ENCODE measurements at regions not wholly inside any gene's neighbourhood (a gene's known extent, or its start where the extent isn't known, plus 50 kb on each side); places are given as distances from the start of the nearest gene placed in this dataset.

DNA sequence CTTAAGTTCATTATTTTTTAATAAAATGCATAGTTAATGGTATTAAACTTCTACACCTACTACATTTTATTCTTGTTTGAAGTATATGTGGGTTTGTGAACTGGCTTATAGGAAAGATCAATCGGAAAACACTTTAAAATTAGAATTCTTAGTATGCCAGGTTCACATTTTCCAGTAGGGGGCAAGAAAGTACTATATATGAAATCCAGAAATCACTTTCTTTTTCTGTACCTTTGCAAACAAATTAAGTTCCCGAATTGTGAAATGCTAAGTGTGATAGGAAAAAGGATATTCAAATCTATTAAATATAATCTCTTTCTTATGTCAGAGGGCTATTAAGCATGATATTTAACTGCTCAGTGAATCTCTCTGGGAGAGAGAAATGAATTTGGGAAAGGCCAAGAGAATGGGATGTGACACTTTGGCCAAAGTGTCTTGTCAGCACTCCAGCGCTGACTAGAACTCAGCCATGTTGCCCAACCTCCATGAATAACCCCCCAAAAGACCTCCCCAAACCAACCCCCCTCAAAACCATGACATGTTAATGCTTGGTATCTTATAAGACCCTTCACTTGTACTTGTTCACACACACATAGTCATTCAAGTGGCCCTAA lies 122.6 kb upstream of the SLC10A2 start:
- DNase-seq = no peak

DNA sequence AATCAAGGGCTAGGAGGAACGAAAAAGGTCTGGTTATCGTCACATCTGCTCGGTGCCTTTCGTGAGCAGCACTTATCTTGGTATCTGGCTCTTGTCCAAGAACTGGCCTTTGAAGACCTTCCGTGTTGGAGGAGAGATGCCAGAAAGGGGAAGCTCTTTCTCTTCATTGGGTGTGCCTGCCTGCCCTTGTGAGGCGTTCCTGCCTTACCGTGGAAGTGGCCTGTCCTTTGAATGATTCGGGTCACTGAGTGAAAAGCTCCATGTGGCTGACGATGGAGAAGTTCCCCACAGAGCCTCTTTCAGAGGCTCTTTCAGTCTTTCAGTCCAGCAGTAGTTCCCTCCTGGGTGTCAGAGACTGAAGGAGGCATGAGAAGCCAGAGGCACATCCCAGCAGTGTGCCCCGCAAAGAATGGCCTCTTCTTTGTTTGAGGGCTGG lies 121.5 kb upstream of the SLC10A2 start:
- DNase-seq = no peak

GRCh38 chr13:103184413-103184812 lies 118.2 kb upstream of the SLC10A2 start:
- DNase-seq = no peak

DNA sequence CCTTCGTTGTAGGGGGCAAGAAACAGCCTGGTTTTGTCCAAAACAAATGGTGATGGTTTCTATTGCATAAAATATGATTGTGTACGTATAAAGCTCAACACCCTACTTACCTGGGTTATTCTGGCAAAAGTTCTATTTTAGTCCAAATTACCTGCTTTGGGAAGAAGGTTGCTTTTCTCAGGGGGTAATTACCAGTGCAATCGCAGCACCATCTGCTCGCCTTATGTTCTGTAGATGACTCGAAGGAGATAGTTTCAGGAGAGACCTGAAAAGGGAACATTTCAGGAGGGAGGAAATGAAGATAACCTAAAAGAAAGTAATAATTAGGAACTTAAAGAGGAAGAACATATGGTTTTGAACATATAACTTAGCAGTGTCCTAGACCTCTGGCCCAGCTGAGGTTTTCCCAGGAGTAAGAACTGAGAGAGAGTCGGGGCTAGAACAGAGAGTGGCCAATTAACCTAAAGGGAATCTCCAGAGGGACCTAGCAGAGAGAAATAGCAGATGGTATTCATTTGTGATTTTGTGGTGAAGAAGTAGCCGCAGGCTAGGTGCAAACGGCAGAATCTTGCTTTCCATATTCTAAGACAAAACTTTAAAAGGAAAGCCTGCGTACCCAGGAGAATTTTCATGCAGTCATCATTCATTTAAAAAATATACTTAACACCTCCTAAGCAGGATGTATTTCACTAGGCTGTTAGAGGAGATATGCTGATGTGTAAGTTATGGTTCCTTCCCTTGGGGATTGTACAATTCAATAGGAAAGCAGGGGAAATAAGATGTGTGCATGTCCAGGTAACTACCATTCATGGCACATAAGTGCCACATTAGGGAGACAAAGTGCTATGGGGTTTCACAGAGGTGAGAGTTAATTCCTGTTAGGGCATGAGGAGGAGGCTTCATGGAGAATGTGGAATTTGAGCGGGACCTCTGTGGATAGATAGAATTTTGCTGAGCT lies 113.0 kb upstream of the SLC10A2 start:
- DNase-seq = no peak

DNA sequence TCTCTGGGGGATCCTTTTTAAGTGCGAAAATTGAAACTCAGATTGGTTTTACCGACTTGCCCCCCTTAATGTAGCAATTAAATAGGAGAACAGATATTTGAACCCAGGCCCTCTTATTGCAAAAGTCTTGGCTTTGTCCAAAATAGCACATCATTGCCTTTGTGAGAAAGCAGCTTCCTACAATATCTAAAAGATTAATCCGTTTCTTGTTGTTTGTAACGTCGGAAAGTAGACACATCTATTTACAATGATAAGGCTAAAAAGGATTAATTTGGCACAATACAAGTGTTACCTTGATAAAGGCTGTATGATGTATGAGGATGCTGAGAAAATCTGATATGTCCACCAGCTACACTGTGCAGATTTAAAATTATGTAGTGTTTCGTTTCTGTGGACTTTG lies 108.7 kb upstream of the SLC10A2 start:
- no peak for DNase-seq

GRCh38 chr13:103168901-103169508 lies 102.8 kb upstream of the SLC10A2 start:
- no peak for DNase-seq

DNA sequence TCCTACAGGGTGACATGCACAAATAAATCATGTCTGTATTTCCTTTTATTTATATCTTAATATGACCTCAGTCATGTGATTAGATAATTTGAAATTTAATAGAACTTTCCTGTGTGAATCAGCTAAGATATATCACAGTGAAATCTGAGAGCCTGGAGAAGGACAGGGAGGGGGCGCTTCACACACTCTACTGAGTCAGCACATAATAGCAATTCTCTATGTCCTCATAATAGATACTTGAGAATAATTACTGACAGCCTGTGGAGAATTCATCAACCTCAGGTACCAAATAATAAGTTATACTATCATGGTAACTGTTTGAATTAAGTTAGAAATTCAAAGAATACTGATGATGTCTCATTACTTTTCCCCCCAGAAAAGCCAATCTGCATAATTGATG lies 98.0 kb upstream of the SLC10A2 start:
- no peak for DNase-seq

- no peak for DNase-seq
Measured at GRCh38 chr13:103161476-103161875, 95.3 kb upstream of the SLC10A2 start.

DNA sequence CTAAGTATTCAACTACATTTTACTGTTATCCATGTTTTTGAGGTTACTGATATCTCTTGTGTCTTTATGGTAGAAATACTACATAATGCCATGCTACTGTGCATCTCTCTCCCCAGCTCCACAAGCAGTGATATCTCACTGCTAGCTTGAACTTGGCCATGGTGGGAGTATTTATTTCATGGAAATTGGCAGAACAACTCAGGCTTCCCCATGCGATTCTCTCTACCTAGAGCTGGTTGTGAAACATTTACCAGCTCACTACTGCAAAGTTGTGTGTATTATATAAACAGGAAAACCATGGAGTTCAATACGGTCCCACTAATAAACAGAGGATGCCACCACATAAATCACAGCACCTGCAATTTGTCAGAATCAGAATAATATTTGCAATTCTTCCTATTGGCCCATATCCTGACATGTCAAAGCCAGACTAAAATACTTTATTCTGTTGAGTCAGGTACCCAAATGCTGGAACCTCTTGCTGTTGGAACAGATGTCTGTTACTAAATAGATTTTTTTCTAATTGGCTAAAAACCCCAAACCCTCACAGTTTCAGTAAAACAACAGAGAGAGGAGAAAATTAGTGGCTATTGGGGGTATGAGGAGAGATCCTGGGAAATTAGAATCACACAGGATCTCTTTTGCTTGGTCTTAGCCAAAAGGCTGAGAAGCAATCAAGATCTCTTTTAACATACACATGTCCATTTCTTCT lies 91.4 kb upstream of the SLC10A2 start:
- DNase-seq = no peak

DNA sequence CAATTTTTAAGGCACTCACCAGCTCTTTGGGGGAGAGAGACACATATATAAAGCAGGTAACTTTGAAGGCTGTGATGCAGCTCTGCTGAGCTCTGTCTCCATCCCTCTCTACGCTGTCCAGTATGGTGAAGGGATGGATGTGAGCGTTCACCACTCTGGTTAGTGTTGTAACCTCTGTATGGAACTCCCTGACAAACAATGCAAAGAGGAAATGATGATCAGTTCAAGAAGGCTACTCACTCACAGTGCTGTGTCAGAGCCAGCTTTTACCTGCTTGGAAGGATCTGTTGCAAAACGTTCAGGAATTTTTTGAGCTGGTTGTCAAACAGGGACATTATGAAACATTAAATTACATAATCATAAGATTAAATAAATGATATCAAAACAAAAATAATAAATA lies 90.8 kb upstream of the SLC10A2 start:
- DNase-seq = no peak

GRCh38 chr13:103156346-103156998 lies 90.3 kb upstream of the SLC10A2 start:
- DNase-seq = no peak

DNA sequence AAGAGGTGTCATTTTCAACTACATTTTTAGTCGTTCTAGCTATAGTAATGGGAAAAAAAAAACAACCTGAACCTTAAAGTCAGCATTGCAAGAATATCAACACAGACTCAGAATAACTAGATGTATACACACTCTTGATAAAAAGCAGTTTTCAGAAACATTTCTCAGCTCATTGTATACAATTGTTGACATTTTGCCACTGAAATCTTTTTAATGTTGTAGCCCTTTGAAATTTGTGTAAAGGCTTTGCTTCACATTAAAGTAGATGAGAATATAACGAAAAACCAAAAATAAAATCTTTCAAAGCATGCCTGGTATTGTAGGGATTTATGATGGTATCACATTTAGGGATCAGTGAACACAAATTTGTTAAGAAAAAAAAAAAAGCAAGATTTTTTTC lies 87.2 kb upstream of the SLC10A2 start:
- DNase-seq = no peak

DNA sequence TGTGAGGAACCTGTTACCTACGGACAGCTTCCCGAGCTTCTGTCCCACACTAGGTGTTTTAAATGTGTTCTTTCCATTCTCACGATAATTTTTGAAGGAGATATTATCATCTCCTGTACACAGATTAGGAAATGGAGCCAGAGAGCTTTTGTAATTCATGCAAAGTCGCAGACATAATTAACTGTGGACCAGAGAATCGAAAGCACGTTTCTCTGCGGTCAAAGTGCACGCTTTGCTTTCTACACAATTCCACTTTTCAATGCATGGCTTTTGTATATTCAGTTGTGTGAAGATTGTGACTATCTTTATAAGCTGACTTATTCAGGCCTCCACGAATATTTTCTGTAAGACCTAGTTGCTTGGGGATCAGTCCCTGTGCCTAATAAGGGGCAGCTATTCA lies 81.7 kb upstream of the SLC10A2 start:
- DNase-seq = no peak

DNA sequence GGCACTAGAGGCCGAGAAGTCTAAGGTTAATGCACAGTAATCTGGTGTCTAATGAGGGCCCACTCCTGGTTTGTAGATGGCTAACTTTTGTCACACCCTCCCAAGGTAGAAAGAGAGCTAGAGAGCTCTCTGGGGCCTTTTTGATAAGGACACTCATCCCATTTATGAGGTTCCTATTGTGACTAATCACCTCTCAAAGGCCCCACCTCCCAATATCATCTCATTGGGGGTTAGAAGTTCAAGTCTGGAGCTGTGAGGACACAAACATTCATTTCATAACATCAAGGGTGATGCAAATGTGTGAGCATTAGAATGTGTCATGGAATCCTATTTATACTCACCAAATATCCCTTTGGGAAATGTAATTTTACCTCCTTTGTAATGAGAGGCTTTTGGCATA lies 79.2 kb upstream of the SLC10A2 start:
- no peak for DNase-seq

DNA sequence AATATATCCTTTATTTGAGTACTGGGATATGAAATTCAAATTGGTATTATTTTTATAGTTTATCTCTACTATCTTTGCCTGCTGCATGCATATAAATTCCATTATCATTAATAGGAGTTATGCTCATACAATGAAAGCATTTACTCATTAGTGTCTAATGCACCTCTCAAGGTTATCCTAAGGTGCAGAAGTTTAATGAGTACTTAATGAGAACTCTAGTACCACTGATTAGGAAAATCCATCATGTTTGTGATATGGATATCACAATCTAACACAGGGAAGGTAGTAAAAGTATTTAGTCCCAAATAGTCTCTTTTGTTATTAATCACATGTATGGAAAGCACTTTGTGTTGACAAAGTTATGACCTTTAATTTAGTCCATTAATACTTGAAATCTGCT lies 77.2 kb upstream of the SLC10A2 start:
- DNase-seq = no peak

DNA sequence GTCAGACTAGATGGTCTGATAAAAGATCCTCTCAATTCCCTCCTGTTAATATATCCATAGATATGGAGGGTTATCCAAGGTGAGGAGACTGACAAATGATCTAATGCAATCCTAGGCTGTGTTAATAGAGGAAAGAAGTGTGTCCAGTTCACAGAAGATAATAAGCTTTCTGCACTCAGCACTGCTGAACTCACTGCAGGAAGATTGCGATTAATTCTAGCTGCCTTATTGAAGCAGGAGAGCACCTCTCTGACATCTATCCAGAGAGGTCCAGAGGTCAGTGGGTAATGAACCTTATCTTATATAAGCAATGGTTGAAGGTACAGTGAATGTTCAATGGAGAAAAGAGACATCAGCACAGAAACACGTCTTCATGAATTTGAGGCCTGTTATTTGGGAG lies 75.9 kb upstream of the SLC10A2 start:
- DNase-seq = no peak

- DNase-seq = no peak
Measured at GRCh38 chr13:103140001-103140671, 73.9 kb upstream of the SLC10A2 start.

GRCh38 chr13:103134271-103134670 lies 68.1 kb upstream of the SLC10A2 start:
- no peak for DNase-seq

DNA sequence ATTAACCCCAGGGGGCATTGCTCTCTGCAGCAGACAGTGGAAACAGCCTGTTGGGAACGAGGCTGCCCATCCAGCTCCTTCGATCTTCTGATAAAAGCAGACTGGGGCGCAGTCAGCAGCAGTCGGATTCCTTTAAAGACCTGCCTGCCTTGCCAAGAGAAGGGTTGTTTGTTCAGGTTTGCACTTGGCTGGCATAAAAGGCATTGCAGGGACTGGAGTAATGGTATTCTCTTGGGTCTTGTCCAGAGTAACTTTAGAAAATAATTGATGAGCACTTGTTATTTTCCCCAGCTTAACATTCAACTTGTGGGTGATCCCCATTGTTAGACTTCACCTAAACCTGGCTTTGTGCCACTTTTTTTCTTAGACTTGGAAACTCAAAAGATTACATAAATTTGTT lies 67.3 kb upstream of the SLC10A2 start:
- DNase-seq = no peak

DNA sequence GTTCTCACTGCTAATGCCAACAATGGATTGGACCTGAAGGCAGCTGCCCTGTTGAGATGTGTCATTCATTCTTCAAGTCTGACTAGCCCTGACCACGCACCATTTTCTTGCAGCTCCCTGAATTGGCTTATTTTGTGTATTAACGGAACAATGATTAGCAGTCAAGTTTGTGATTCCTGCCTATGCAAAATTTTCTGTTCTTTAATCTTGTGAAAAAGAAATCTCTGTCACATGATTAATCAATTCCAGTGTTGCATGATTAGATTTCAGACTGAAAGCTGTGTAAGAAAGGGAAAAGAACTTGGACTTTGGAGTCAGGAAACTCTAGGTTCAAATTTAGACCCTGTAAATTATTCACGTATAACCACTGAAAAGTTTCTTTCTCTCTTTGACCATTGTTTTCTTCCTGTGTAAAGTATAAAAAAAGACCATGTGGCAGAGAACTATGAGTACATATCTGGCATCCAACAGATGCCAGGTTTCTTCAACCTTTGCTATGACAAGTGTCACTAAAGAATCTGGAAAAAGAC lies 64.5 kb upstream of the SLC10A2 start:
- DNase-seq = no peak

- no peak for DNase-seq
Measured at GRCh38 chr13:103130146-103130545, 63.9 kb upstream of the SLC10A2 start.
